Kidney (tissue), 13 donors: ENCODE measurements at regions not wholly inside any gene's neighbourhood (a gene's known extent, or its start where the extent isn't known, plus 50 kb on each side); places are given as distances from the start of the nearest gene placed in this dataset.

Experiments used
- DNase-seq, 5 donors: peaks; one replicate each; pipeline ENCODE4 v3.0.0-alpha.2; 2013 to 2020
- FAIRE-seq: peaks from 2 replicates; lab custom pipeline; 2012; peaks lifted over from hg19 to GRCh38; lab: Jason Lieb, UNC
- H3K27ac ChIP-seq, 2 donors: one replicate each; pipeline ENCODE4 v1.7.0; 2013; ENCODE audit warnings: low read depth in 2 of 2, low read length in 2 of 2, inconsistent platforms in 1 of 2
- H3K27me3 ChIP-seq: one replicate; pipeline ENCODE4 v1.7.1; 2013; ENCODE audit warnings: low read length, inconsistent platforms; ENCODE audit not compliant: control insufficient read depth, insufficient read depth
- H3K36me3 ChIP-seq, 3 donors: one replicate each; pipeline versions ENCODE4 v1.7.0 to v1.7.1; 2013; ENCODE audit warnings: low read length in 3 of 3, control low read depth in 1 of 3, inconsistent platforms in 1 of 3; ENCODE audit not compliant: insufficient read depth in 3 of 3, control insufficient read depth in 2 of 3
- H3K4me1 ChIP-seq, 3 donors: one replicate each; pipeline versions ENCODE4 v1.7.0 to v1.7.1; 2013; ENCODE audit warnings: low read length in 3 of 3, inconsistent platforms in 1 of 3, low read depth in 1 of 3; ENCODE audit not compliant: control insufficient read depth in 2 of 3, insufficient read depth in 2 of 3
- H3K4me3 ChIP-seq, 3 donors: one replicate each; pipeline versions ENCODE4 v1.7.0 to v1.8.1; 2013; ENCODE audit warnings: low read length in 3 of 3, control low read depth in 1 of 3, inconsistent platforms in 1 of 3
- H3K9ac ChIP-seq, 3 donors: one replicate each; pipeline versions ENCODE4 v1.7.0 to v1.7.1; 2013; ENCODE audit warnings: low read length in 3 of 3, control low read depth in 1 of 3, inconsistent platforms in 1 of 3
- H3K9me3 ChIP-seq, 3 donors: one replicate each; pipeline versions ENCODE4 v1.7.0 to v1.7.1; 2013; ENCODE audit warnings: low read length in 3 of 3, control low read depth in 1 of 3, inconsistent platforms in 1 of 3; ENCODE audit not compliant: control insufficient read depth in 2 of 3, insufficient read depth in 1 of 3
- CTCF ChIP-seq: IDR thresholded peaks from 3 replicates; pipeline ENCODE4 v1.5.1; 2012; ENCODE audit warnings: mild to moderate bottlenecking, moderate library complexity, borderline replicate concordance; ENCODE audit not compliant: insufficient read depth; ENCODE audit errors: extremely low read depth
- intact Hi-C: fragments of 100-400 bp; cut with DNase I; formaldehyde crosslinking; loops from one replicate; pipeline ENCODE4 v1.11.1; 2022
- donor health status: control.
- donor health status: control.
- donor health status: control.
- donor health status: control.
- donor health status: control.
- donor health status: DM: yes; HTN: yes; CAD: no.
- donor health status: Normal renal cell carcinoma (clear cell type).

DNA sequence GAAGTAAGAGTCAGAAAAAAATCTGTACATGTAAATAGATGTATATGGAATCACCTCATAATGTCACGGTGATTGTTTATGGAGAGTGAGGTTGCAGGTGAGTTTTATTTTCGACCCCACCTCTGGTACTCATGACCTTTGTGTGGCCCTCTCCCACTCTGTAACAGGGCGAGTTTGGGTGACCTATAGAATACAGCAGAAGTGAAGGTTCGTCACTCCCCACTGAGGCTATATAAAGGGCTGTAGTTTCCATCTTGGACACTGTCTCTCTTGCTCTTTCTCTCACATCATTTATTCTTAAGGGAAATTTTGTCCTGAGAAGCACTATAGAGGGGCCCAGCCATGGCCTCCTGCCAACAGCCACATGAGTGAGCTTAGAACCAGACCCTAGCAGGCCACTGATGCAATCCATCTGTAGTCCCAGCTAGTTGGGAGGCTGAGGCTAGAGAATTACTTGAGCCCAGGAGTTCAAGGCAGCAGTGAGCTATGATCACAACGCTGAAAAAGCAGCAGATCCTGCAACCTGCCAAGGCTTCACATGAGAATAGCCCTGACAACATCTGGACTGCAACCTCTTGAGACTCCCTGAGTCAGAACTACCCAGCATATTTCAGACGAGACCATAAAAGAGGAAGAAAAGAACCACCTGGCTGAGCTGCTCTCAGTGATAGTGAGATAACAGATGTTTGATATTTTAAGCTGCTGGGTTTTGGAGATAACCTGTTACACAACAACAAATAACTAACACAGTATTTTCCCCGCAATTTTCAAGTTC lies 74.3 kb upstream of the SLC1A4 start:
- intact Hi-C loops = no loop called here
- no peak overlapping the region for H3K4me3 ChIP-seq
- H3K9ac ChIP-seq = no peak overlapping the region
- no peaks in the 10 kb centered on the region for H3K36me3 ChIP-seq
- H3K9me3 ChIP-seq = no peaks in the 10 kb centered on the region
- H3K4me1 ChIP-seq = no peaks in the 10 kb centered on the region
- FAIRE-seq (no peak), DNase-seq (peak in 3 of 5 donors; percentile 32 to 76 (median 49))
- TF ChIP-seq CTCF = no peak
- H3K27me3 ChIP-seq = no peaks in the 10 kb centered on the region
- H3K27ac ChIP-seq = no peak overlapping the region

DNA sequence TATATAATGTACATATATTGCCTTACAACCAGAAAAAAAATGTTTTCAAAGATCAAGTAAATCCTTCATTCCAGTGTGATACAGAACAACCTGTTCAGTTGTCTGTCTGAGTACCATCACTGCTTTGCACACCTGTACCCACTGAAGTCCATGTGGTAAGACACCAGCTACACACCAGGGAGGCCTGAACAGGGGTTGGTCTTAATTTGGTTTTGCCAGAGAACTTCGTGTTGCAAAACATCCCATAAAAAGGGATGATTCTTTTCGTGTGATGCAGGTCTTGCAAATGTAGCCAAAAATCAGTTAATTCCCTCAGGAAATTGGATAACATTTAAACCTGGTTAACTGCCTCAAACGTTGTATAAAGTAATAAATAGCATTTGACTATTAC lies 73.7 kb upstream of the SLC1A4 start:
- H3K4me1 ChIP-seq = no peaks in the 10 kb centered on the region
- DNase-seq (no peak), FAIRE-seq (no peak)
- H3K36me3 ChIP-seq = no peaks in the 10 kb centered on the region
- TF ChIP-seq CTCF = no peak
- no peaks in the 10 kb centered on the region for H3K27me3 ChIP-seq
- no peaks in the 10 kb centered on the region for H3K9me3 ChIP-seq
- no peak overlapping the region for H3K27ac ChIP-seq
- no peak overlapping the region for H3K4me3 ChIP-seq
- H3K9ac ChIP-seq = no peak overlapping the region
- intact Hi-C loops = no loop called here

- Histone ChIP-seq H3K4me3 (peak overlapping the region; percentile 4 to 84 (median 66)), H3K36me3 (no peaks in the 10 kb centered on the region), H3K27me3 (no peaks in the 10 kb centered on the region), H3K27ac (no peak overlapping the region), H3K4me1 (no peaks in the 10 kb centered on the region), H3K9me3 (no peaks in the 10 kb centered on the region), H3K9ac (no peak overlapping the region)
- no peak for TF ChIP-seq CTCF
- FAIRE-seq = no peak
- intact Hi-C loops = no loop called here
- DNase-seq = no peak
Observed at GRCh38 chr2:64918220-64918886, 70.8 kb upstream of the SLC1A4 start.
